ACHN (cell line): ENCODE measurements at regions not wholly inside any gene's neighbourhood (a gene's known extent, or its start where the extent isn't known, plus 50 kb on each side); places are given as distances from the start of the nearest gene placed in this dataset.

Experiments used
- DNase-seq: peaks from one replicate; pipeline ENCODE4 v3.0.0-alpha.2; 2015
- in situ Hi-C: cut with HindIII; loops from 2 replicates; pipeline ENCODE4 v1.10.0; 2017; ENCODE audit warnings: low sequenced_read_pairs, low pct_ligation_motif_present, low pct_unique_long_range_greater_than_20kb

DNA sequence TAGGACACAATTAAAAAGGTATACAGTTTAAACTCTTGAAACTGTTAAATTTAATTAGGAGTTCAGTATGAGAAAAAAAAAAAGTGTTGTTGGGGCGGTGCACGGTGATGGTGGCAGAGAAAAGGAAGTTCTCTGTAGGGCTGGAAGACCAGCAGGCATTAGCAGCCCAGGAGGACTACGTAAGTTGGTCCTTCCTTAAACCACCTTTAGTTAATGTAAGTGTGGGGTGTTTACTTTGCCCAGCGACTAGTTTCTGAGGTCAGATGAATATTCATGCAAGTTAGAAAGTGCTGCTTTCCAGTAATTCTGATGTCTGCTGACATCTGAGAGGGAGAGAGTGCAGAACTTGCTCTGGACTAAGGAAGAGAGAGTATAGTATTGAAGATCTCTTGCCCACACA lies 54.9 kb downstream of the NKX2-1 start:
- in situ Hi-C loops, result no loop called here
- DNase-seq, result no peak

GRCh38 chr14:36462890-36463289 lies 57.1 kb downstream of the NKX2-1 start:
- in situ Hi-C loops, result no loop called here
- DNase-seq, result no peak

DNA sequence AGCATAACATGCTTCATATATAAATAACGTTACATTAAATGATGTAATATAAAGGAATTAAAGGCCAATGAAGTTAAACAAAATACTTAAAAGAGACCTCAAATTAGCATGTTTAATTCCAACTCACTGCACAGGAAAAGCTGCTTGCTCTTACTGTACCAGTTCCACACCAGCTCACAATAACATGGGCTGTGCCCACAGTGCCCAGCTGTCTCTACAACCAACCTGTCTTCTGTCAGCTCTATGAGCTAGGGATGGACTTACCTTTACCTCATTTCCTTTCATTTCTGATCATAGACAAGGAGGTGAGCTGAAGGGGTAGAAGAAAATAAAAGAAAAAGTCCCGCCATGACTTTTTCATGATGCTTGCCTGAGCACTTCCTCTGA lies 64.8 kb downstream of the NKX2-1 start:
- in situ Hi-C loops, result no loop called here
- no peak for DNase-seq

GRCh38 chr14:36454599-36455240 lies 65.3 kb downstream of the NKX2-1 start:
- in situ Hi-C loops, result no loop called here

GRCh38 chr14:36452860-36453259 lies 67.2 kb downstream of the NKX2-1 start:
- no peak for DNase-seq
- in situ Hi-C loops, result no loop called here

More at GRCh38 chr14:36454599-36455240, 65.3 kb downstream of the NKX2-1 start:
- no peak for DNase-seq

DNA sequence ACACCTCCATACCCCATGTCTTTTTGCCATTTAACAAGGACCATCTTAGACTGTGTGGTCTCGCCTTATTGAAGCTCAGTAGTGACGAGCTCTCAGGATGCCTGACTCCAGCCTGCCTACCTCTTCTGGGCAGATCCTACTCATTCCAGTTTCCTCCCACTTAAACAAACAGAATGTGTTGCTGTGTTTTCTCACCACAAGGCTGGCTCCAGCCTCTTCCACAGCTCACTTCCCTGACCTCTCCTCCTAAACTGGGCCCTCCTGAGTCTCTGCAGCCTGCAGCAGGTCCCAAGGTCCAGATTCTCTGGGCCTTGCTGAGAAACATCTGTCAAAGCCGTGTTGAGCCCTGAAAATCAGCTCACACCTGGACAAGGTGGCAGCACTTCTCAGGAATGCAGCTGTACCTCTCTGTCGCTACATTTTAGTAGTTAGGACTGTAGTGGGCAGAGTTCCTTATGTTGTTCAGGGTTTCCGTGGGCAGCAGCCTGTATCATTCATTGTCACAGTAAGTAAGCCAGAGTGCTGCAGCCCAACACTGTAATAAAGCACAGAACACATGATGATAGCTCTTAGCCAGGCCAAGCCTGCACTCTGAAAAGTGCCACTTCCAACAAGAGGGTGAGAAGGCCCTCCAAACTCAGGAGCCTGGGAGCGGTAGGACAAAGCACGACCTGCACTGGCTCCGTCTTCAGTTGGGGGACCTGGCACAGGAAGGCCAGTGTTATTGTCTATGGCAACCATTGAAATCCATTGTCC lies 68.5 kb downstream of the NKX2-1 start:
- in situ Hi-C loops, result no loop called here
- no peak for DNase-seq

DNA sequence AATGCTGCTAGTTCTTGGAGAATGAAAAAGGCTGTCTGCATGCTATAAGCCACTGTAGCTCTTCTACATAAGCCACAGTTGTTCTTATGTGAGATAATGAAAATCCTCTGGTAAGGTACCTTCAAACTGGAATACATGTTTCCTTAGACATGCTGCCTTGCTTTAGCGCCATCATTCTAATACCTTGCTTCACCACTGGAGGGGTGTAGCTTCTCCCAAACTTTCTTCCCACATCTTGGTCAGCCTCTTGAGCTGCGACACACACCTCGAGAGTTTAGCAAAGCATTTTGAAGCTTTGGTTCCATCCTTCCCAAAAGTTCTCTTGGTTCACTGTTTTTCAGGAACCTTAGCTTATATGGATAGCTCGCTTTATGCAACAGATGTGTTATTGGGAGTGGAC lies 69.5 kb downstream of the NKX2-1 start:
- no peak for DNase-seq
- in situ Hi-C loops, result no loop called here

- in situ Hi-C loops, result no loop called here
- DNase-seq, result no peak
These were observed 70.1 kb downstream of the NKX2-1 start for GRCh38 chr14:36449903-36450302.

GRCh38 chr14:36443374-36443773 lies 76.7 kb downstream of the NKX2-1 start:
- DNase-seq, result no peak
- in situ Hi-C loops, result no loop called here

DNA sequence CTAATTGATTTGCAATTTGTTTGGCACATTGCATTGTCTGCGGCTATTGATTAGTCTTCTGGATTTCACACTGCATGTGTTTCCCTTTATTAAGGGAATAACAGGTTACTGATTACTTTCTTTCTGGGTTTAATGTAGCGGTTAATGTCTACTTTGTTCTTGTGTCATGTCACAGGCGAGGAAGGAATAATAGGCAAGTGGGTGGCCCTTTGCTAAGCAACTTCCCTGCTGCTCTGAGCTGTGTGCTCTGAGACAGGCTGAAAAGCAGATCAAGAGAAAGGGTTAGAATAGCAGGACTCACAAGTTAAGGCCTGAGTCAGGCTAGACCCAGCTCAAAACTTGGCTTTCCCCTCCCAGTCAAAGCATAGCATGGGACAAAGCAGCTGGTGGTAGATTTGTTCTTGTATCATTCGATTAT lies 77.2 kb downstream of the NKX2-1 start:
- in situ Hi-C loops, result no loop called here
- DNase-seq, result no peak

- DNase-seq, result no peak
- in situ Hi-C loops, result no loop called here
These were observed 78.7 kb downstream of the NKX2-1 start for GRCh38 chr14:36441283-36441682.

GRCh38 chr14:36439766-36440165 lies 80.3 kb downstream of the NKX2-1 start:
- in situ Hi-C loops, result no loop called here
- no peak for DNase-seq

DNA sequence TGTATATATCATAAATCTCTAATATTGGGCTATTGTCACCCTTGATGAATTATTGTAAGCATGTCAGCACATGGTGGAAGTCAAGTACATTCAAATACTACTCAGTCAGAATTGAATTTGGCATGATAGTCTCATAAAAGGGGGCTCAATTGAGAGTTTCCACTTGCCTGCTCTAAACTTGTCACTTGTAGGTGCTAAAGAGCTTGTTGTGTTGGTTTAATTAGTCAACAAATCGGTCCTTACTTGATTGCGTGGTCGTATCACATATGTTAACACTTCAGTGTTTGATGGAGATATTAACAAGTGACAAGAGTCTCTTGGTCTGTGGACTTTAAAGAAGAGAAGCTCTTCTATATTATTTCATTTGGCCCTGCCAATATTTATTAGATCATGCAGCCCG lies 81.1 kb downstream of the NKX2-1 start:
- in situ Hi-C loops, result no loop called here
- DNase-seq, result no peak

GRCh38 chr14:36430662-36431084 lies 89.4 kb downstream of the NKX2-1 start:
- in situ Hi-C loops, result no loop called here
- no peak for DNase-seq

- DNase-seq, result no peak
- in situ Hi-C loops, result no loop called here
These were observed 89.9 kb downstream of the NKX2-1 start for GRCh38 chr14:36430169-36430568.

DNA sequence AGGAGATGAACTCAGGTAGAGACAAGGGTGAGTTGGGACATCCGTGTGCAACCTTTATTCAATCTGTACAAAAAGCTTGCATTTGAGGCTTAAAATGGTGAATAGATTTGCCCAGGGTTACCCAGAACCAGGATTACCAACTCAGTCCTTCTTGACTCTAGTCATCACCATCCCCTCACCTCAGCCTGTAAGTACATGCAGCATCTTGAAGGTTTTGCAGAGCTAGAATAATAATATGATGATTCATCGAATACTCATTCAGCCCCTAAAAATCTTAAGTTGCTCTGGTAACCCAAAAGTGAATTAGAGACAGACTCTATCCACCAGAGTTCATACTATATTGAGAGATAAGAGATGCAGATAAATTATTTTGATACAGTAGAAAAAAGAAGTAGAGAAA lies 90.3 kb downstream of the NKX2-1 start:
- DNase-seq, result no peak
- in situ Hi-C loops, result no loop called here

DNA sequence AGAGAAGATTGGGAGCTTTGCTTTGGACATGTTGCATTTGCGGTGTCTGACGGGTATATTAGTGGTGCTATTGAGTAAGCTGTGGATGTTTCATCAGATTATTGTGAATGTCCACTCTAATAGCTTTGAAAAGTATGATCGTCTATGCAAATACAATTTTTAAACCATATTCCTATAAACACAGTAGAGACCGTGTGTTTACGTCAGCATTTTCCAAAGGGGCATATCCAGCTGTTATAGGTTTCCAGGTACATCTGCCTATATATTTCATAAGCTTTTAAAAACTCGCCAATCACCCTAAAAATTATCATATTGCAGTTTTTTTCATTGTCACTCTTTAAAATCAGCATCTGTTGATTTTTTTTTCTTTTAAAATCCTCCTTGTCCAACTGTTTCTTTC lies 91.7 kb downstream of the NKX2-1 start:
- DNase-seq, result no peak
- in situ Hi-C loops, result no loop called here

- no peak for DNase-seq
- in situ Hi-C loops, result no loop called here
These were observed 93.2 kb downstream of the NKX2-1 start for GRCh38 chr14:36426836-36427235.

DNA sequence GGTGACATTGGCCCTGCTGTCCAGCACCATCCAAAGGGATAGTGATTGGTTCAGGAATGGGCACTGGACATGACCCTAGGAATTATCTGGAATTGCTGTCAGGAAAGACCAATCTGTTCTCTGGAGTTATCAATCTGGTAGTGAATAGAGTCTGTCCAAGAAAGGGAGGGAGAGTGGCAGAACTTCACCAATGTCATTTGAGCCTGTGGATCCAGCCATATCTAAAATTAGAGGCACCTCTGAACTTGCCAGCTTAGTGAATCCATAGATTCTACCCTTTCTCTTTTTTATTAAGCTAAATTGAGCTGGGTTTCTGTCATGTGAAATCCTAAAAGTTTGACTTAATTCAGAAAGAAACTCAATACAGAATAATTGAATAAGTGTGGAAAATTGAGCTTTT lies 93.9 kb downstream of the NKX2-1 start:
- DNase-seq, result no peak
- in situ Hi-C loops, result no loop called here

DNA sequence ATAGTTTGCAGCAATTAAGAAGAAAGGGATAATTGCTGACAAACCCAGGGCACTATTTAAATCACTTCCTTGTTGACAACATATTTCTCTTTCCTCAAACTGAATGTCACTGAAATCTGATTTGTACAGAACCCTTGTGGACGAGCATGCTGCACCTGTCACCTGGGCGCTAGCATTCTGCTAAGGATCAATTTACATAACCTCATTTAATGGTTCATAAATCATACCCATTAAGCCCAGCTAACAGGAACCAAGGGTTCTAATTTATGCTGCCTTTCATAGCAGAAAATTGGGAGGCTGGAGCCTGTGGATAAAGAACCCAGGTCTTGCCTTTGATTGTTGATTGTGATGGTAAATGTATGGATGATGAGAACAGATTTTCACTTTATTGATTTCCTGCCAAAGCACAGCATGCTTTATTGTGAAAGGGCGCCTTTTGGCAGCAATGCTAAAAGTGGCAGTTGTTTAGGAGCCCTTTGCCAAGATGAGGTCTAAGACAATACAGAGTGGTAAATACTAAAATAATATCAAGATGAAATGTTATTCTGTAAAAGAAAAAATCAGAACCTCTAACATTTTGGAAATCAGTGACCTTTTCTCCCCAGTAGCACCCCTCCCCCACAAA lies 95.4 kb downstream of the NKX2-1 start:
- in situ Hi-C loops, result no loop called here
- no peak for DNase-seq
